Keratinocyte (primary cell): ENCODE measurements at regions not wholly inside any gene's neighbourhood (a gene's known extent, or its start where the extent isn't known, plus 50 kb on each side); places are given as distances from the start of the nearest gene placed in this dataset.

Source experiments
- DNase-seq: peaks from one replicate; pipeline ENCODE4 v3.0.0-alpha.2; 2011; ENCODE audit warnings: low read depth, missing footprints, low spot score
- FAIRE-seq: peaks from 2 replicates; lab custom pipeline; 2011; peaks lifted over from hg19 to GRCh38; lab: Jason Lieb, UNC
- H2AFZ ChIP-seq: 2 replicates; pipeline ENCODE4 v1.6.0; 2012; ENCODE audit warnings: low read length, control low read depth, inconsistent platforms; ENCODE audit not compliant: control insufficient read depth
- H3K27ac ChIP-seq: 2 replicates; pipeline ENCODE4 v1.5.1; 2011; ENCODE audit warnings: low read length; ENCODE audit not compliant: control insufficient read depth, insufficient read depth
- H3K27me3 ChIP-seq: 3 replicates; pipeline ENCODE4 v1.6.0; 2011; ENCODE audit warnings: low read length; ENCODE audit not compliant: control insufficient read depth, insufficient read depth; ENCODE audit errors: extremely low read depth
- H3K36me3 ChIP-seq, 2 experiments: 2 replicates in 1 of 2; 3 replicates in 1 of 2; pipeline ENCODE4 v1.5.1; 2011; ENCODE audit warnings: low read length in 2 of 2, mild to moderate bottlenecking in 1 of 2; ENCODE audit not compliant: control insufficient read depth in 2 of 2, insufficient read depth in 2 of 2; ENCODE audit errors: extremely low read depth in 1 of 2
- H3K4me1 ChIP-seq: 3 replicates; pipeline ENCODE4 v1.5.1; 2011; ENCODE audit warnings: low read length; ENCODE audit not compliant: control insufficient read depth, insufficient read depth; ENCODE audit errors: extremely low read depth
- H3K4me2 ChIP-seq: 3 replicates; pipeline ENCODE4 v1.6.0; 2011; ENCODE audit warnings: low read depth, low read length; ENCODE audit not compliant: control insufficient read depth, insufficient read depth; ENCODE audit errors: extremely low read depth
- H3K4me3 ChIP-seq, 3 experiments: fragments of 200-600 bp in 1 of 3; sonication (generic) in 1 of 3; 2 replicates in 2 of 3; 3 replicates in 1 of 3; pipeline ENCODE4 v1.5.1; 2011 to 2016; ENCODE audit warnings: low read length in 3 of 3, mild to moderate bottlenecking in 3 of 3, control low read depth in 2 of 3, inconsistent platforms in 1 of 3, low read depth in 1 of 3, mixed read lengths in 1 of 3, mixed run types in 1 of 3, moderate library complexity in 1 of 3; ENCODE audit not compliant: control insufficient read depth in 2 of 3, insufficient read depth in 2 of 3; ENCODE audit errors: extremely low read depth in 1 of 3
- H3K79me2 ChIP-seq: 2 replicates; pipeline ENCODE4 v1.6.0; 2012; ENCODE audit warnings: low read length; ENCODE audit not compliant: control insufficient read depth, insufficient read depth
- H3K9ac ChIP-seq: 3 replicates; pipeline ENCODE4 v1.6.0; 2011; ENCODE audit warnings: low read length; ENCODE audit not compliant: control insufficient read depth, insufficient read depth; ENCODE audit errors: extremely low read depth
- H3K9me1 ChIP-seq: 3 replicates; pipeline ENCODE4 v1.6.0; 2011; ENCODE audit warnings: low read length; ENCODE audit not compliant: control insufficient read depth, insufficient read depth; ENCODE audit errors: extremely low read depth
- H3K9me3 ChIP-seq: 2 replicates; pipeline ENCODE4 v1.5.1; 2012; ENCODE audit warnings: low read depth, low read length; ENCODE audit not compliant: control insufficient read depth
- H4K20me1 ChIP-seq: 3 replicates; pipeline ENCODE4 v1.6.0; 2011; ENCODE audit warnings: low read length; ENCODE audit not compliant: control insufficient read depth, insufficient read depth; ENCODE audit errors: extremely low read depth
- EZH2 ChIP-seq: IDR thresholded peaks from one replicate; pipeline ENCODE4 v1.6.1; 2012; ENCODE audit warnings: inconsistent platforms, mild to moderate bottlenecking, low read length, moderate library complexity
- dilution Hi-C: fragments of 300-500 bp; cut with MboI; formaldehyde crosslinking; loops from one replicate; pipeline ENCODE4 v1.7.0; 2020; ENCODE audit warnings: low sequenced_read_pairs; ENCODE audit not compliant: extremely low pct_ligation_motif_present
- TF ChIP-seq, protein P1 (sequence below), 3 experiments: IDR thresholded peaks in 1 of 3; conservative IDR thresholded peaks in 1 of 3; optimal IDR thresholded peaks in 1 of 3; 2 replicates in 2 of 3; 3 replicates in 1 of 3; pipeline versions ENCODE3 to v1.5.1; 2011; ENCODE audit warnings: low read length in 3 of 3, mild to moderate bottlenecking in 3 of 3, moderate library complexity in 2 of 3, control low read depth in 1 of 3, inconsistent platforms in 1 of 3; ENCODE audit not compliant: insufficient read depth in 2 of 3; ENCODE audit errors: extremely low read depth in 1 of 3

DNA sequence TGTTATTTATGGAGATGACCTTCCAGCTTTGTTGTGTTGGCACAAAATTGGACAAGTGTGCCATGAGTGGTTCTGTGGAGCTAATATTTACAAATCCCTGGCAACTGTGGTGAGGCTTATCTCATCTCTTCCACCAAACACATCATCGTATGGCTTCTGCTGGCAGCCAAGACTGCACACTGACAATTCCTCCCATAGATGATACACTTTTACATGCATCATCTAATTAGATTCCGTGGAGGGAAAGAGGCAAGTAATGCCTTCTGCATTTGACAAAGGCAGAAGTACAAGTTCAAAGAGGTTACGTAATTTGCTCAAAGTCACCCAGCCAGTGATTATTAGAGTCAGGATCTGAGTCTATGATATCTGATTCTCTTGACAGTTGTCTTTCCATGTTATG lies 62.7 kb upstream of the KIRREL3 start:
- dilution Hi-C loops: no loop called here
- Histone ChIP-seq H3K4me2 (no peak overlapping the region), H2AFZ (no peak overlapping the region), H3K27me3 (no peaks in the 10 kb centered on the region), H3K9me3 (no peaks in the 10 kb centered on the region), H3K4me3 (no peak overlapping the region), H3K79me2 (no peaks in the 10 kb centered on the region), H3K27ac (no peak overlapping the region), H4K20me1 (no peaks in the 10 kb centered on the region), H3K36me3 (no peaks in the 10 kb centered on the region), H3K9me1 (no peaks in the 10 kb centered on the region), H3K9ac (no peak overlapping the region), H3K4me1 (no peaks in the 10 kb centered on the region)
- no peak for FAIRE-seq
- no peak for TF ChIP-seq EZH2
- DNase-seq: no peak

GRCh38 chr11:127061947-127062346 lies 61.4 kb upstream of the KIRREL3 start:
- Histone ChIP-seq H3K9me1 (no peaks in the 10 kb centered on the region), H3K27me3 (no peaks in the 10 kb centered on the region), H3K4me1 (no peaks in the 10 kb centered on the region), H3K4me2 (no peak overlapping the region), H3K4me3 (no peak overlapping the region), H3K9me3 (no peaks in the 10 kb centered on the region), H4K20me1 (no peaks in the 10 kb centered on the region), H3K79me2 (no peaks in the 10 kb centered on the region), H2AFZ (no peak overlapping the region), H3K36me3 (no peaks in the 10 kb centered on the region), H3K9ac (no peak overlapping the region), H3K27ac (no peak overlapping the region)
- TF ChIP-seq, protein P1, sequence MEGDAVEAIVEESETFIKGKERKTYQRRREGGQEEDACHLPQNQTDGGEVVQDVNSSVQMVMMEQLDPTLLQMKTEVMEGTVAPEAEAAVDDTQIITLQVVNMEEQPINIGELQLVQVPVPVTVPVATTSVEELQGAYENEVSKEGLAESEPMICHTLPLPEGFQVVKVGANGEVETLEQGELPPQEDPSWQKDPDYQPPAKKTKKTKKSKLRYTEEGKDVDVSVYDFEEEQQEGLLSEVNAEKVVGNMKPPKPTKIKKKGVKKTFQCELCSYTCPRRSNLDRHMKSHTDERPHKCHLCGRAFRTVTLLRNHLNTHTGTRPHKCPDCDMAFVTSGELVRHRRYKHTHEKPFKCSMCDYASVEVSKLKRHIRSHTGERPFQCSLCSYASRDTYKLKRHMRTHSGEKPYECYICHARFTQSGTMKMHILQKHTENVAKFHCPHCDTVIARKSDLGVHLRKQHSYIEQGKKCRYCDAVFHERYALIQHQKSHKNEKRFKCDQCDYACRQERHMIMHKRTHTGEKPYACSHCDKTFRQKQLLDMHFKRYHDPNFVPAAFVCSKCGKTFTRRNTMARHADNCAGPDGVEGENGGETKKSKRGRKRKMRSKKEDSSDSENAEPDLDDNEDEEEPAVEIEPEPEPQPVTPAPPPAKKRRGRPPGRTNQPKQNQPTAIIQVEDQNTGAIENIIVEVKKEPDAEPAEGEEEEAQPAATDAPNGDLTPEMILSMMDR (optimal IDR thresholded peaks at IDR 0.05 in 1 of 3, IDR thresholded peaks at IDR 0.05 in 1 of 3, conservative IDR thresholded peaks at IDR 0.05 in 1 of 3; ENCODE audit: extremely low read depth in 1 of 3, insufficient read depth in 2 of 3, low read length in 3 of 3): no peak
- dilution Hi-C loops: no loop called here
- FAIRE-seq: no peak
- DNase-seq: no peak

- Histone ChIP-seq H3K4me3 (no peak overlapping the region), H2AFZ (no peak overlapping the region), H3K9ac (no peak overlapping the region), H3K27me3 (no peaks in the 10 kb centered on the region), H3K27ac (no peak overlapping the region), H3K36me3 (no peaks in the 10 kb centered on the region), H3K9me3 (no peaks in the 10 kb centered on the region), H3K9me1 (no peaks in the 10 kb centered on the region), H3K4me1 (no peaks in the 10 kb centered on the region), H3K79me2 (no peaks in the 10 kb centered on the region), H4K20me1 (no peaks in the 10 kb centered on the region), H3K4me2 (no peak overlapping the region)
- no peak for DNase-seq
- dilution Hi-C loops: no loop called here
- FAIRE-seq: no peak
- no peak for TF ChIP-seq EZH2
- TF ChIP-seq, protein P1 (optimal IDR thresholded peaks at IDR 0.05 in 1 of 3, IDR thresholded peaks at IDR 0.05 in 1 of 3, conservative IDR thresholded peaks at IDR 0.05 in 1 of 3; ENCODE audit: extremely low read depth in 1 of 3, insufficient read depth in 2 of 3, low read length in 3 of 3): no peak
Observed at GRCh38 chr11:127059750-127060149, 59.2 kb upstream of the KIRREL3 start.
